ENCODE measurements at regions not wholly inside any gene's neighbourhood (a gene's known extent, or its start where the extent isn't known, plus 50 kb on each side); places are given as distances from the start of the nearest gene placed in this dataset.

GRCh38 chr3:109852283-109852682, 514.9 kb upstream of the DPPA4 start:
- no peak for DNase-seq (ENCODE audit: low spot score)
- Histone ChIP-seq H3K4me2 (ENCODE audit: low read length) (no peak overlapping the region), H4K20me1 (ENCODE audit: insufficient read depth, low read length) (no peaks in the 10 kb centered on the region), H3K4me3 (ENCODE audit: low read depth, low read length, poor library complexity, severe bottlenecking) (no peak overlapping the region), H3K36me3 (ENCODE audit: insufficient read depth, low read length) (no peaks in the 10 kb centered on the region), H3K27ac (ENCODE audit: low read depth, low read length, poor library complexity, severe bottlenecking) (no peak overlapping the region), H3K4me1 (ENCODE audit: insufficient read depth, low read length, poor library complexity, severe bottlenecking) (no peaks in the 10 kb centered on the region), H3K79me2 (ENCODE audit: insufficient read depth, low read depth, low read length) (no peaks in the 10 kb centered on the region), H2AFZ (ENCODE audit: low read length) (no peak overlapping the region), H3K9me3 (ENCODE audit: low read length) (no peaks in the 10 kb centered on the region; the same call in 1 of the 2 replicates), H3K9me2 (ENCODE audit: insufficient read depth, low read length) (no peaks in the 10 kb centered on the region)
- no TSS peak for BruUV-seq (replicated peaks)
- no peak for TF ChIP-seq EZH2phosphoT487 (IDR thresholded peaks at IDR 0.05; ENCODE audit: borderline replicate concordance, low read depth, low read length)
- TF ChIP-seq CTCF (conservative IDR thresholded peaks at IDR 0.05; ENCODE audit: low read length) = no peak
- ChIA-PET POLR2A (no interaction called here), CTCF (ENCODE audit: unreplicated experiment) (interaction anchor here (0.6 kb wide), 1 partner anchor 37 kb away, joined by 3 read pairs; no protein-coding TSS in a partner anchor)
- intact Hi-C loops (cut with micrococcal nuclease; ENCODE audit: unreplicated experiment) = no loop called here

- Histone ChIP-seq H3K27ac (ENCODE audit: low read depth, low read length, poor library complexity, severe bottlenecking) (no peak overlapping the region), H3K79me2 (ENCODE audit: insufficient read depth, low read depth, low read length) (no peaks in the 10 kb centered on the region), H3K36me3 (ENCODE audit: insufficient read depth, low read length) (no peaks in the 10 kb centered on the region), H3K4me3 (ENCODE audit: low read depth, low read length, poor library complexity, severe bottlenecking) (no peak overlapping the region), H3K9me3 (ENCODE audit: low read length) (no peaks in the 10 kb centered on the region; the same call in 1 of the 2 replicates), H4K20me1 (ENCODE audit: insufficient read depth, low read length) (no peaks in the 10 kb centered on the region), H3K4me1 (ENCODE audit: insufficient read depth, low read length, poor library complexity, severe bottlenecking) (no peaks in the 10 kb centered on the region), H2AFZ (ENCODE audit: low read length) (no peak overlapping the region), H3K4me2 (ENCODE audit: low read length) (no peak overlapping the region), H3K9me2 (ENCODE audit: insufficient read depth, low read length) (no peaks in the 10 kb centered on the region)
- POLR2A ChIA-PET = no interaction called here
- CTCF ChIA-PET (ENCODE audit: unreplicated experiment) = interaction anchor here (0.6 kb wide), 1 partner anchor 38 kb away, joined by 3 read pairs; no protein-coding TSS in a partner anchor
- no peak for DNase-seq (ENCODE audit: low spot score)
- TF ChIP-seq CTCF (conservative IDR thresholded peaks at IDR 0.05; ENCODE audit: low read length) (no peak), EZH2phosphoT487 (IDR thresholded peaks at IDR 0.05; ENCODE audit: borderline replicate concordance, low read depth, low read length) (no peak)
- BruUV-seq (replicated peaks) = no TSS peak
- intact Hi-C loops (cut with micrococcal nuclease; ENCODE audit: unreplicated experiment) = no loop called here
These were observed 515.9 kb upstream of the DPPA4 start for GRCh38 chr3:109853077-109853731.

GRCh38 chr3:109863701-109864100, 526.4 kb upstream of the DPPA4 start:
- no peak overlapping the region for H3K4me2 ChIP-seq (ENCODE audit: low read length)
- H3K4me3 ChIP-seq (ENCODE audit: low read depth, low read length, poor library complexity, severe bottlenecking) = no peak overlapping the region
- no peaks in the 10 kb centered on the region for H3K36me3 ChIP-seq (ENCODE audit: insufficient read depth, low read length)
- ChIA-PET POLR2A (interaction anchor here (1.1 kb wide), 1 partner anchor 13 kb away, joined by 3 read pairs; no protein-coding TSS in a partner anchor), CTCF (ENCODE audit: unreplicated experiment) (no interaction called here)
- no peaks in the 10 kb centered on the region for H3K4me1 ChIP-seq (ENCODE audit: insufficient read depth, low read length, poor library complexity, severe bottlenecking)
- DNase-seq (ENCODE audit: low spot score) = no peak
- no peaks in the 10 kb centered on the region for H3K79me2 ChIP-seq (ENCODE audit: insufficient read depth, low read depth, low read length)
- intact Hi-C loops (cut with micrococcal nuclease; ENCODE audit: unreplicated experiment) = no loop called here
- TF ChIP-seq CTCF (conservative IDR thresholded peaks at IDR 0.05; ENCODE audit: low read length) (no peak), EZH2phosphoT487 (IDR thresholded peaks at IDR 0.05; ENCODE audit: borderline replicate concordance, low read depth, low read length) (no peak)
- H3K9me2 ChIP-seq (ENCODE audit: insufficient read depth, low read length) = no peaks in the 10 kb centered on the region
- H3K27ac ChIP-seq (ENCODE audit: low read depth, low read length, poor library complexity, severe bottlenecking) = no peak overlapping the region
- no peaks in the 10 kb centered on the region for H3K9me3 ChIP-seq (ENCODE audit: low read length)
- no TSS peak for BruUV-seq (replicated peaks)
- no peaks in the 10 kb centered on the region for H4K20me1 ChIP-seq (ENCODE audit: insufficient read depth, low read length)
- no peak overlapping the region for H2AFZ ChIP-seq (ENCODE audit: low read length)
